Activated CD4-positive, alpha-beta T cell treated with anti-CD3 and anti-CD28 coated beads, Interleukin-2, Interleukin-4, amounts not matched to agents 100 ng/mL and 50 ng/mL, durations not matched to agents 16 hours and 8 hours (primary cell): ENCODE measurements at regions not wholly inside any gene's neighbourhood (a gene's known extent, or its start where the extent isn't known, plus 50 kb on each side); places are given as distances from the start of the nearest gene placed in this dataset.
"Not testable (repeated sequence)": the region's sequence is repeated elsewhere in the genome, so short reads cannot be mapped to it uniquely, and the experiment has no call there.

Experiments
- DNase-seq: peaks from one replicate; pipeline ENCODE4 v3.0.0-alpha.2; 2020; ENCODE audit warnings: low spot score

- DNase-seq: no peak
These were observed 566.2 kb downstream of the RAPGEF2 start for GRCh38 chr4:159669094-159669493.

- no peak for DNase-seq
These were observed 570.3 kb downstream of the RAPGEF2 start for GRCh38 chr4:159673221-159673620.

DNA sequence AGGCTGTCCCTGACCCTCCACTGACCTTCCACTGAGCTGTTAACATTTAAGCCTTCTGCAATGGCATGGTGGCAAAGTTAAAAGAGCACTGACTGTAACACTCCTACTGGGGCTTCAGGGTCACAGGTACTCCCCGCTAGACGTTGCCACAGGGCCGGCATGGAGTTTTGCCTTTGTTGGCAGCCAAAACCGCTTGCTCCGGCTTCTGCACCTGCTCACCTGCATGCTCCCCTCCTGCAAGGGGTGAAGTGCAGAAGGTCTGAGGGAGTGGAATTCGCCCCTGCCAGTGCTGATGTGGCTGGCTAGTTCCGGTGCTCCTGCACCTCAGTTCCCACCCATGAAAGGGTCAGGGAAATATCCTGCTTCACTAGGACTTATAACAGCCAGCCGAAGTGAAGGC, 571.4 kb downstream of the RAPGEF2 start:
- DNase-seq: no peak

DNA sequence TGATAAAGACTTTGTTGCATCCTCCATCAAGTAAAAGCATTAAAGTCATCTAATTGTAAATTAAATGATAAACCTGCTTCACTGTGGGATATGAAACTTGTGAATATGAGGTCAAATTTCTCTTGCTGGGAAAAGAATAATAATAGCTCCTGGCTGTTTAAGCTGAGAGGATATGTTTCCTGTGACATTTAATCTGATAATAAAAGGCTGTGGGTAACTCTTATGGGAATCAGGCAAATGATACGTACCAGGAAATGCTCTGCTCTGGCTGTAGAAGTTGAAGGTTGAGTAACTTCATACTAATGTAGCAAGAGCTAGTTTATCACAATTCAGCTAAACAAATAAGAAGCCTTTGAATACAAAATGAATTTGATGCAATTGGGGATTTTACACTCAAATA, 574.6 kb downstream of the RAPGEF2 start:
- DNase-seq: no peak

DNA sequence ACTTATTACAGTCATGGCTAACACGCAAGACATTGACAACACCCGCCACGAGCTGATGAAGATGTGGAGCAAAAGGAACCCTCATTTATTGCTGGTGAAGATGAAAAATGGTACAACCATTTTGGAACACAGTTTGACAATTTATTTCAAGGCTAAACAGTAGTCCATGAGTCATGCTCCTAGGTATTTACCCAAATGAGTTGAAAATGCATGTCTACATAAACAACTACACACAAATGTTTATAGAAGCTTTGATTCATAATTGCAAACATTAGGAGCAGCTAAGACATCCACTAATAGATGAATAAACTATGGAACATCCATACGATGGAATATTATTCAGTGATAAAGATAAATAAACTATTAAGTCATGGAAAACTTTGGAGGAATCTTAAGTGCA, 580.1 kb downstream of the RAPGEF2 start:
- DNase-seq: no peak

- DNase-seq: no peak
These were observed 581.2 kb downstream of the RAPGEF2 start for GRCh38 chr4:159684061-159684460.

DNA sequence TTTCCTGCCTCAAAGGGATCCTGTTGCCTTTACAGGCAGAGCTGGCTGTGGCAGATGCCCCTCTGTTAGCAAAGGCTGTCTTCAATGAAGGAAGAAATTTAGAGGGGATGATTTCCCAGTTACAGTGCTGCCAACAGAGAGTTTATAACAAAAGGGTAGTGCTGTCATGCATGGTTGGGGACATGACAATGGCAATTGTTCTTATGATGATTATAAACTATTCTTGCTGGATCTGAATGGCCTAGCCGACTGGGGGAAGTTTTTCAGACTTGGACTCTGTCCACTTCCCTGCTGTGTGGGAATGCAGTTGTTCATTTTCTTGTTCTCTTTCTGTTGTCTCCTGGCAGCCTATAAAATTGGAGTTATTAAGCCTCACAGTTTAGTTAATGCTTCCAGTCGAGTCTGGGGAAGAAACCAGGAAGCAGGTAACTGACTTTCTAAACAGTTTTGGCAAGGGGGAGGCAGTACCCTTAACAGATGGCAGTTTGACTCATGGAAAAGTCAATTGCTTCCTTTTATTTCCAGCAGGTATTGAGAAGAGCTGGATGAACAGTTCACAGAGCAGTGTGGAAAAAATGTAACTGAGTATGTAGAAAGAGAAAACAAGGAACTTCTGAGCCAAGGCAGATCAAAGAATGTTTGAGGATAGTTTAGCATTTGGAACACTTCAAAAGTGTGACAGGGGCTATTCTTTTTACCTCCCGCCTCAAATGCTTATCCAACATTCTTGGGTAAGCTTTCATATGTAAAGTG, 582.6 kb downstream of the RAPGEF2 start:
- no peak for DNase-seq

- DNase-seq: no peak
These were observed 586.6 kb downstream of the RAPGEF2 start for GRCh38 chr4:159689526-159689925.

DNA sequence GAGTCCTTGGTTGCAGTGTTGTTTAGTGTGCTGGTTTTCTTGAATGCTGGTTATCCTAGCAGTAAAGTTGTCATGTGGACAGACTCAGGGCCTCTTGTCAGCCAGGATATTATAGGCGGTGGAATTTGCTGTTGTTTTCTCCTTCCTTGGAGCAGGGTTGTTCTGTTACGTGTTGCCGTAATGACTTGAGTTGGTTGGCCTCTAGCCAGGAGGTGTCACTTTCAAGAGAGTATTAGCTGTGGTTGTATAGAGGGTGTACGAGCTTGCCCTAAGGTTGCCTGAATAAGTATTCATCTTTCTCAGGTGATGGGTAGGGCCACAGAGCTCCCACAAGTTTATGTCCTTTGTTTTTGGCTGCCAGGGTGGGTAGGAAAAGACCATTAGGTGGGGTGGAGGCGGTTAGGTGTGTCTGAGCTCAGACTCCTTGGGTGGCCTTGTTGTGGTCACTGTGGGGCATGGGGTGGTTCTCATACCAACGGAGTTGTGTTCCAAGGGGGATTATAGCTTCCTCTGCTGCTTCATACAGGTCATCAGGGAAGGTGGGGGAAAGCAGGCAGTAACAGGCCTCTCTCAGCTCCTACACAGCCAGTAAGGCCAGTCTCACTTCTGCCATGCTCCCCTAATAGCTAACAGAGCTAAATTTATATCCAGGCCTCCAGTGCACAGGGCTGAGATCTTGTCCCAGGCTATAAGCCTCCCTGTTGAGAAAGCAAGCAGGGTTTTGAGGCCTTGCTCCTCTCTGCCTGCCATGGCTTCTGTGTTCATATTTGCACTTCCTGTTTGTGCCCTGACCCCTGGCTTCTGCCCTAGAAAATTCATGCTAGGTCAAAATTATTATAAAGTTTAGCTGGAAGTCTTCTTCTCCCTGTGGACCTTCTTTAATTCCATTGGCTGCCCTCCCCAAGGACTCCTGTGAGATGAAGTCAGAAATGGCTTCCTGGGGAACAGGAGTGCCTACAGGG, 594.7 kb downstream of the RAPGEF2 start:
- no peak for DNase-seq

DNA sequence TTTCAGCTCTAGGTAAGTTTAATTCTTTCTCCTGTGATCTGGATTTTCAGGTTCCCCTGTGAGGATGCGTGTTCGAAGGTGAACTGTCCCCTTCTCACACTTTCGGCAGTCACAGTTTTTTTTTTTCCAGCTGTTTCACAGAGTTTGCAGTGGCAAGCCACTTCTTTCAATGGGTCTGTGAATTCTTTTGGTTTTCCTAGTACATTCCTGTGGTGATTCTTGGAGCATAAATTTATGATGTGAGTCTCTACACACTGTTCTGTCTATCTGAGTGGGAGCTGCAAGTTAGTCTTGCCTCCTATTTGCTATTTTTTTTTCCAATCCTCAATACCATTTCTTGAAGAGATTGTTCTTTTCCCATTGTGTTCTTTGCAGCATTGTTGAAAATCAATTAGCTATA, 595.5 kb downstream of the RAPGEF2 start:
- DNase-seq: no peak

- no peak for DNase-seq
These were observed 599.3 kb downstream of the RAPGEF2 start for GRCh38 chr4:159702200-159702599.

DNA sequence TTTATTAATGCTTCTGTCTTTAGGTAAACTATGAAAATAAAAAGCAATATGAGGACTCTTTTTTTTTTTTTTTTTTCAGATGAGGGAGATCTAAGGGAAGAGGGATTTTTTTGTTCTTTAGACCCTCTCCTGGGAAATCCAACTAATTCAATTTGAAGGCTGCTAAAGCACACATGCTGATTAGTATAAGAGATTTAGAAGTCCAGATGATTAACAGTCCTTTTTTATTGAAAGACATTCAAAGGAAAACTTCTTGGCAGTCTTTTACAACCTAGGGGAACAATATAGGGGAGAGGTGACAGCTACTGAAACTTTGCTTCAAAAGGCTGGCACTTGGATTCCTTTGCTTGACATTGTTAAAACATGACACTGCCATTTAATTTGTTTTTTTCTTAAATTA, 602.5 kb downstream of the RAPGEF2 start:
- no peak for DNase-seq

GRCh38 chr4:159706704-159707103, 603.8 kb downstream of the RAPGEF2 start:
- DNase-seq: no peak

GRCh38 chr4:159715180-159715579, 612.3 kb downstream of the RAPGEF2 start:
- not testable (repeated sequence) for DNase-seq

- DNase-seq: no peak
These were observed 616.7 kb downstream of the RAPGEF2 start for GRCh38 chr4:159719531-159719930.

GRCh38 chr4:159722052-159722451, 619.2 kb downstream of the RAPGEF2 start:
- DNase-seq: no peak

- DNase-seq: no peak
These were observed 620.0 kb downstream of the RAPGEF2 start for GRCh38 chr4:159722918-159723317.

- DNase-seq: no peak
These were observed 620.6 kb downstream of the RAPGEF2 start for GRCh38 chr4:159723341-159724048.

DNA sequence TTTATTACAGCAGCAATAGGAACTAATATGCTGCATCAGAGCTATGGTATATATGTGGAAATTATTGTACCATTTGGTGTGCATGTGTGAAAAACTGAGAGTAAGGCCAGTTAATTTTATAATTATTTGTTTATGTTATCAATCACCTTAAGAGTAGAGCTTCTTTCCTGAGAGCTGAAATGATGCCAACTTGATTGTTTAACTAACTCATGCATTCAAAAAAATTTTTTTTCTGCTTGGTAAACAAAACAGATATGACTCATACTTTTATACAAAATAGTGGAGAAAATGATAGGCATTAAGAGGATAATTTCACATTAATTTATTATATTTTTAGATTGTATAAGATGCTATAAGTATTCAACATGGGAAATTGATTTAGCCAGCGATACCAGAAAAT, 622.7 kb downstream of the RAPGEF2 start:
- DNase-seq: no peak

GRCh38 chr4:159735281-159736207, 632.7 kb downstream of the RAPGEF2 start:
- no peak for DNase-seq

DNA sequence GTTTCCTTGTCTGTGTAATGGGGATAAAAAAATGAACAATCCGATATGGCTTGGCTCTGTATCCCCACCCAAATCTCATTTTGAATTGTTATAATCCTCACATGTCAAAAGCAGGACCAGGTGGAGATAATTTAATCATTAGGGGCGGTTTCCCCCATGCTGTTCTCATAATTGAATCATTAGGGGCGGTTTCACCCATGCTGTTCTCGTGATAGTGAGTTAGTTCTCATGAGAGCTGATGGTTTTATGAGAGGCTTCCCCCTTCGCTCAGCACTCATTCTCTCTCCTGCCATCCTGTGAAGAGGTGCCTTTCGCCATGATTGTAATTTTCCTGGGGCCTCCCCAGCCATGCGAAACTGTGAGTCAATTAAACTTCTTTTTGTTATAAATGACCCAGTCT, 633.5 kb downstream of the RAPGEF2 start:
- DNase-seq: no peak
